ENCODE measurements at regions not wholly inside any gene's neighbourhood (a gene's known extent, or its start where the extent isn't known, plus 50 kb on each side); places are given as distances from the start of the nearest gene placed in this dataset.
"Not testable (repeated sequence)": the region's sequence is repeated elsewhere in the genome, so short reads cannot be mapped to it uniquely, and the experiment has no call there.

GRCh38 chr14:97129639-97130038 lies 332.5 kb downstream of the VRK1 start:
- in situ Hi-C loops (cut with MboI; ENCODE audit: low sequenced_read_pairs) = no loop called here

GRCh38 chr14:97135847-97136246 lies 338.7 kb downstream of the VRK1 start:
- in situ Hi-C loops (cut with MboI; ENCODE audit: low sequenced_read_pairs) = not testable (repeated sequence)

GRCh38 chr14:97137705-97138104 lies 340.5 kb downstream of the VRK1 start:
- in situ Hi-C loops (cut with MboI; ENCODE audit: low sequenced_read_pairs) = no loop called here

- in situ Hi-C loops (cut with MboI; ENCODE audit: low sequenced_read_pairs) = no loop called here
Measured at GRCh38 chr14:97138801-97139200, 341.6 kb downstream of the VRK1 start.

- in situ Hi-C loops (cut with MboI; ENCODE audit: low sequenced_read_pairs) = no loop called here
Measured at GRCh38 chr14:97143011-97143410, 345.8 kb downstream of the VRK1 start.

GRCh38 chr14:97143456-97143855 lies 346.3 kb downstream of the VRK1 start:
- in situ Hi-C loops (cut with MboI; ENCODE audit: low sequenced_read_pairs) = no loop called here

GRCh38 chr14:97148021-97148420 lies 350.8 kb downstream of the VRK1 start:
- in situ Hi-C loops (cut with MboI; ENCODE audit: low sequenced_read_pairs) = not testable (repeated sequence)

- in situ Hi-C loops (cut with MboI; ENCODE audit: low sequenced_read_pairs) = no loop called here
Measured at GRCh38 chr14:97149775-97150174, 352.6 kb downstream of the VRK1 start.

GRCh38 chr14:97153527-97153926 lies 356.3 kb downstream of the VRK1 start:
- in situ Hi-C loops (cut with MboI; ENCODE audit: low sequenced_read_pairs) = no loop called here

- in situ Hi-C loops (cut with MboI; ENCODE audit: low sequenced_read_pairs) = no loop called here
Measured at GRCh38 chr14:97155320-97155719, 358.1 kb downstream of the VRK1 start.

GRCh38 chr14:97155814-97156213 lies 358.6 kb downstream of the VRK1 start:
- in situ Hi-C loops (cut with MboI; ENCODE audit: low sequenced_read_pairs) = no loop called here

- in situ Hi-C loops (cut with MboI; ENCODE audit: low sequenced_read_pairs) = no loop called here
Measured at GRCh38 chr14:97156705-97157104, 359.5 kb downstream of the VRK1 start.

GRCh38 chr14:97158102-97158501 lies 360.9 kb downstream of the VRK1 start:
- in situ Hi-C loops (cut with MboI; ENCODE audit: low sequenced_read_pairs) = no loop called here

GRCh38 chr14:97159124-97159523 lies 361.9 kb downstream of the VRK1 start:
- in situ Hi-C loops (cut with MboI; ENCODE audit: low sequenced_read_pairs) = no loop called here

GRCh38 chr14:97162621-97163020 lies 365.4 kb downstream of the VRK1 start:
- in situ Hi-C loops (cut with MboI; ENCODE audit: low sequenced_read_pairs) = no loop called here

GRCh38 chr14:97164021-97164420 lies 366.8 kb downstream of the VRK1 start:
- in situ Hi-C loops (cut with MboI; ENCODE audit: low sequenced_read_pairs) = no loop called here

- in situ Hi-C loops (cut with MboI; ENCODE audit: low sequenced_read_pairs) = no loop called here
Measured at GRCh38 chr14:97166497-97166896, 369.3 kb downstream of the VRK1 start.

- in situ Hi-C loops (cut with MboI; ENCODE audit: low sequenced_read_pairs) = not testable (repeated sequence)
Measured at GRCh38 chr14:97167577-97167976, 370.4 kb downstream of the VRK1 start.

GRCh38 chr14:97172644-97173043 lies 375.5 kb downstream of the VRK1 start:
- in situ Hi-C loops (cut with MboI; ENCODE audit: low sequenced_read_pairs) = no loop called here

GRCh38 chr14:97177016-97177415 lies 379.8 kb downstream of the VRK1 start:
- in situ Hi-C loops (cut with MboI; ENCODE audit: low sequenced_read_pairs) = no loop called here

GRCh38 chr14:97177635-97178034 lies 380.5 kb downstream of the VRK1 start:
- in situ Hi-C loops (cut with MboI; ENCODE audit: low sequenced_read_pairs) = no loop called here

GRCh38 chr14:97178781-97179180 lies 381.6 kb downstream of the VRK1 start:
- in situ Hi-C loops (cut with MboI; ENCODE audit: low sequenced_read_pairs) = no loop called here

- in situ Hi-C loops (cut with MboI; ENCODE audit: low sequenced_read_pairs) = no loop called here
Measured at GRCh38 chr14:97179573-97179972, 382.4 kb downstream of the VRK1 start.

Data from HL-60/S4 (cell line).